Neural crest cell (in vitro differentiated cells): ENCODE measurements at regions not wholly inside any gene's neighbourhood (a gene's known extent, or its start where the extent isn't known, plus 50 kb on each side); places are given as distances from the start of the nearest gene placed in this dataset.

Experiments used
- DNase-seq: peaks from one replicate; pipeline ENCODE4 v3.0.0; 2021; ENCODE audit warnings: low read depth, mixed read lengths, low spot score
- H3K27ac Mint-ChIP-seq: one replicate; pipeline ENCODE4 v1.8.0; 2021; ENCODE audit warnings: mild to moderate bottlenecking, mixed read lengths; ENCODE audit not compliant: unreplicated experiment
- H3K27me3 Mint-ChIP-seq: 2 replicates; pipeline ENCODE4 v1.8.0; 2021; ENCODE audit warnings: low read depth, mild to moderate bottlenecking, mixed read lengths
- H3K36me3 Mint-ChIP-seq: 2 replicates; pipeline ENCODE4 v1.8.0; 2021; ENCODE audit warnings: low read depth, mild to moderate bottlenecking, mixed read lengths
- H3K4me1 Mint-ChIP-seq: 2 replicates; pipeline ENCODE4 v1.8.0; 2021; ENCODE audit warnings: mixed read lengths
- H3K4me3 Mint-ChIP-seq: one replicate; pipeline ENCODE4 v1.8.0; 2021; ENCODE audit warnings: mild to moderate bottlenecking, mixed read lengths
- H3K9me3 Mint-ChIP-seq: 2 replicates; pipeline ENCODE4 v1.8.0; 2021; ENCODE audit warnings: mixed read lengths
- CTCF ChIP-seq: fragments of 200-600 bp; sonication (generic); conservative IDR thresholded peaks from 2 replicates; pipeline ENCODE4 v1.5.0; 2021; ENCODE audit warnings: antibody characterized with exemption, mild to moderate bottlenecking

- Mint-ChIP-seq H3K36me3 (no peaks in the 10 kb centered on the region), H3K4me1 (peaks cover 4% of the 10 kb centered on the region), H3K27me3 (no peaks in the 10 kb centered on the region), H3K9me3 (no peaks in the 10 kb centered on the region), H3K27ac (no peak overlapping the region), H3K4me3 (no peak overlapping the region)
- no peak for DNase-seq
- TF ChIP-seq CTCF: no peak
Measured at GRCh38 chr18:28767727-28768211, 590.8 kb upstream of the CDH2 start.

DNA sequence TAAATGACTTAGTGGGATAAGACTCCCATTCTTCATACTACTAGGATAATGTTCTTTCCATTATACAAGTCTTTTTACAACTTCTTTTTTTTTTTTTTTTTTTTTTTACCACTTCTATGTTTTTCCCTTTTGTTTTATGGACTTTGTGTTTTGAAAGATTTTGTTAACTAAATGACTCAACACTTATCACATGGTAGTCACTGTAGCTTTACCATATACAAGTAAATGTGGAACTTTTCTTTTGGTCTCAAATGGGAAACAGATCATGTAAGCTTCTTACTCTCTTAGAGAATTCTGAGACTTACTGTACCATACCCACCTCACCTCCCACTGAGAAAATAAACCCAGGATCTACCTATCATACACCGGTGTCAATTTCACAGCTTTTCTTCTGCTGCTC lies 590.3 kb upstream of the CDH2 start:
- no peak for DNase-seq
- Mint-ChIP-seq H3K4me1 (peaks cover 6% of the 10 kb centered on the region), H3K9me3 (no peaks in the 10 kb centered on the region), H3K4me3 (no peak overlapping the region), H3K36me3 (no peaks in the 10 kb centered on the region), H3K27ac (no peak overlapping the region), H3K27me3 (no peaks in the 10 kb centered on the region)
- no peak for TF ChIP-seq CTCF

- Mint-ChIP-seq H3K4me1 (peaks cover 11% of the 10 kb centered on the region), H3K9me3 (no peaks in the 10 kb centered on the region), H3K4me3 (no peak overlapping the region), H3K27me3 (no peaks in the 10 kb centered on the region), H3K27ac (no peak overlapping the region), H3K36me3 (no peaks in the 10 kb centered on the region)
- DNase-seq: no peak
- TF ChIP-seq CTCF: no peak
Measured at GRCh38 chr18:28766721-28767120, 589.8 kb upstream of the CDH2 start.

- Mint-ChIP-seq H3K36me3 (no peaks in the 10 kb centered on the region), H3K27ac (no peak overlapping the region), H3K27me3 (no peaks in the 10 kb centered on the region), H3K4me1 (peaks cover 14% of the 10 kb centered on the region), H3K9me3 (no peaks in the 10 kb centered on the region), H3K4me3 (no peak overlapping the region)
- no peak for TF ChIP-seq CTCF
- no peak for DNase-seq
Measured at GRCh38 chr18:28766027-28766426, 589.1 kb upstream of the CDH2 start.

DNA sequence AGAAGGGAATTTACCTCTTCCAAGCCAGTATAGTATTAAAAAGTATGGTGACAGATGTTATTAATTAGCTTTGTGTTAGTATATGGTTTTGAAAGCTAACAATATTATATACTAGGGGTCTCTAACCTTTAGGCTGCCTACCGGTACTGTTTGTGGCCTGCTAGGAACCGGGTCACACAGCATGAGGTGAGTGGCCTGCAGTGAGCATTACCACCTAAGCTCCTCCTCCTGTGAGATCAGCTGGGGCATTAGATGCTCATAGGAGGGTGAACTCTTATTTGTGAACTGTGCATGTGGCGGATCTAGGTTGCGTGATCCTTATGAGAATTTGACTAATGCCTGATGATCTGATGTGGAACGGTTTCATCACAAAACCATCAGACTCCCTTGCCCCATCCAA lies 583.4 kb upstream of the CDH2 start:
- Mint-ChIP-seq H3K4me3 (no peak overlapping the region), H3K4me1 (peaks cover 14% of the 10 kb centered on the region), H3K27ac (no peak overlapping the region), H3K36me3 (no peaks in the 10 kb centered on the region), H3K9me3 (no peaks in the 10 kb centered on the region), H3K27me3 (no peaks in the 10 kb centered on the region)
- no peak for TF ChIP-seq CTCF
- no peak for DNase-seq
